ENCODE measurements at regions not wholly inside any gene's neighbourhood (a gene's known extent, or its start where the extent isn't known, plus 50 kb on each side); places are given as distances from the start of the nearest gene placed in this dataset.

- no peaks in the 10 kb centered on the region for H3K36me3 ChIP-seq (replicated peaks; ENCODE audit: insufficient read depth, low read depth)
- no peaks in the 10 kb centered on the region for H3K79me2 ChIP-seq
- peaks cover under 1% of the 10 kb centered on the region for H3K4me1 ChIP-seq (ENCODE audit: insufficient read depth)
- no peak overlapping the region for H3K4me2 ChIP-seq
- peaks cover 5% of the 10 kb centered on the region for H3K27me3 ChIP-seq
- no peaks in the 10 kb centered on the region for H4K20me1 ChIP-seq (ENCODE audit: insufficient read depth, poor library complexity, severe bottlenecking)
- no peaks in the 10 kb centered on the region for H3K9me3 ChIP-seq (ENCODE audit: low read depth)
- no peak overlapping the region for H2AFZ ChIP-seq
- H3K9me2 ChIP-seq (replicated peaks; ENCODE audit: insufficient read depth), result no peaks in the 10 kb centered on the region
- TF ChIP-seq CTCF (IDR thresholded peaks at IDR 0.05; ENCODE audit: poor library complexity), result no peak
- TF ChIP-seq EZH2 (IDR thresholded peaks at IDR 0.05; ENCODE audit: borderline replicate concordance), result no peak
- no peak for TF ChIP-seq EZH2phosphoT487 (IDR thresholded peaks at IDR 0.05; ENCODE audit: low read depth, severe bottlenecking, unreplicated experiment)
- 77% methylated on average over 3 of the region's 3 CpGs for WGBS (ENCODE audit: low lambda C conversion rate, missing lambda C conversion rate)
- DNase-seq (ENCODE audit: low spot score), result no peak
- no peak overlapping the region for H3K4me3 ChIP-seq
- no peak overlapping the region for H3K27ac ChIP-seq
Observed at GRCh38 chr10:106493226-106493625, 671.3 kb downstream of the SORCS1 start.

GRCh38 chr10:106487726-106488125 lies 676.8 kb downstream of the SORCS1 start:
- no peaks in the 10 kb centered on the region for H4K20me1 ChIP-seq (ENCODE audit: insufficient read depth, poor library complexity, severe bottlenecking)
- 74% methylated on average over 1 of the region's 1 CpG for WGBS (ENCODE audit: low lambda C conversion rate, missing lambda C conversion rate)
- no peaks in the 10 kb centered on the region for H3K9me3 ChIP-seq (ENCODE audit: low read depth)
- H3K27me3 ChIP-seq, result no peaks in the 10 kb centered on the region
- TF ChIP-seq CTCF (IDR thresholded peaks at IDR 0.05; ENCODE audit: poor library complexity) (no peak), EZH2phosphoT487 (IDR thresholded peaks at IDR 0.05; ENCODE audit: low read depth, severe bottlenecking, unreplicated experiment) (no peak), EZH2 (IDR thresholded peaks at IDR 0.05; ENCODE audit: borderline replicate concordance) (no peak)
- H3K4me2 ChIP-seq, result no peak overlapping the region
- no peaks in the 10 kb centered on the region for H3K9me2 ChIP-seq (replicated peaks; ENCODE audit: insufficient read depth)
- no peaks in the 10 kb centered on the region for H3K36me3 ChIP-seq (replicated peaks; ENCODE audit: insufficient read depth, low read depth)
- no peak overlapping the region for H3K27ac ChIP-seq
- no peaks in the 10 kb centered on the region for H3K79me2 ChIP-seq
- H3K4me1 ChIP-seq (ENCODE audit: insufficient read depth), result no peaks in the 10 kb centered on the region
- H2AFZ ChIP-seq, result no peak overlapping the region
- DNase-seq (ENCODE audit: low spot score), result no peak
- H3K4me3 ChIP-seq, result no peak overlapping the region

DNA sequence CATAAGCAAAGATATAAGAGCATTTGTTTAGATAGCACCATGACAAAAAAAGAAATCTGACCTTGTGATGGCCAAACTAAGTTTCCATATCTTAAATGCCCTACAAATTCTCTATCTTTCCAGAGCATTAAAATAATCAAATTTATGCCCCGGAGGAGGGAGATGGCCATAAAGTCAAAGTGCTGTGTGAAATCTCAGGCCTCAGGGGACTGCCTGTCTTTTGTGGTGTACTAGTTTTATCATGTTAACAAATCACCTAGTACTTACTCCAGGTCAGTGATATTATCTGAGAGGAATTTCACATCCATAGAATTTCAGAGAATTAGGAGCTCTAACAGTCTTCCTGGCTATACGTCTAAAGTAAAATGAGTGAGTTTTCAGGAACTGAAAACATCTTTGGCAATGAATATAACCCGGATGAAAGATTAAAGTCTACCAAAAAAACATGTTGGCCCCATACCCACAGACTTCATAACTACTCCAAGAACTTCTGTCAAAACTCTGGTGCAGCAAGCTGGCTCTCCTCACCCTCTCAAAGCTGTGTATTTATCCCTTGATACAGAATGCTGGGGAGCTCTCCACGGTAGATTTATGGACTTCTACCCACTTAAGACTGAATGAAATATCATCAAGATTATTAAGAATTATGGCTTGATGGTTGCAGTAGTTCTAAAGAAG lies 682.8 kb downstream of the SORCS1 start:
- H4K20me1 ChIP-seq (ENCODE audit: insufficient read depth, poor library complexity, severe bottlenecking), result no peaks in the 10 kb centered on the region
- no peaks in the 10 kb centered on the region for H3K79me2 ChIP-seq
- H3K9me3 ChIP-seq (ENCODE audit: low read depth), result no peaks in the 10 kb centered on the region
- H3K36me3 ChIP-seq (replicated peaks; ENCODE audit: insufficient read depth, low read depth), result no peaks in the 10 kb centered on the region
- no peak for DNase-seq (ENCODE audit: low spot score)
- H3K4me2 ChIP-seq, result no peak overlapping the region
- no peak overlapping the region for H3K27ac ChIP-seq
- 59% methylated on average over 4 of the region's 4 CpGs for WGBS (ENCODE audit: low lambda C conversion rate, missing lambda C conversion rate)
- H3K27me3 ChIP-seq, result no peaks in the 10 kb centered on the region
- H3K4me1 ChIP-seq (ENCODE audit: insufficient read depth), result no peaks in the 10 kb centered on the region
- no peaks in the 10 kb centered on the region for H3K9me2 ChIP-seq (replicated peaks; ENCODE audit: insufficient read depth)
- no peak overlapping the region for H3K4me3 ChIP-seq
- no peak overlapping the region for H2AFZ ChIP-seq
- TF ChIP-seq EZH2phosphoT487 (IDR thresholded peaks at IDR 0.05; ENCODE audit: low read depth, severe bottlenecking, unreplicated experiment), result no peak
- TF ChIP-seq EZH2 (IDR thresholded peaks at IDR 0.05; ENCODE audit: borderline replicate concordance), result no peak
- TF ChIP-seq CTCF (IDR thresholded peaks at IDR 0.05; ENCODE audit: poor library complexity), result no peak
